ENCODE measurements at regions not wholly inside any gene's neighbourhood (a gene's known extent, or its start where the extent isn't known, plus 50 kb on each side); places are given as distances from the start of the nearest gene placed in this dataset.

GRCh38 chr19:29311191-29311790, 98.3 kb upstream of the UQCRFS1 start:
- Histone ChIP-seq H3K4me3 (no peak overlapping the region), H3K4me2 (no peak overlapping the region), H3K27ac (no peak overlapping the region), H3K9me3 (no peaks in the 10 kb centered on the region), H3K4me1 (no peaks in the 10 kb centered on the region)
- ChIA-PET CTCF (interaction anchor here (0.9 to 1.5 kb wide), 2 partner anchors 10 to 48 kb away, joined by 3 read pairs; no protein-coding TSS in a partner anchor), POLR2A (no interaction called here)
- no peak for FAIRE-seq
- TF ChIP-seq FOSB (CRISPR knock-in tag; IDR thresholded peaks at IDR 0.05) (no peak), PHF8 (IDR thresholded peaks at IDR 0.05; ENCODE audit: borderline replicate concordance, low read depth) (no peak), CEBPB (IDR thresholded peaks at IDR 0.05) (no peak), NR3C1 (IDR thresholded peaks at IDR 0.05) (no peak)
- DNase-seq (ENCODE audit: low read depth in 1 of 2, low spot score in 1 of 2), result no peak
- ATAC-seq, result no peak
- WGBS (ENCODE audit: missing lambda C conversion rate), result 30% methylated on average over 14 of the region's 14 CpGs

GRCh38 chr19:29315556-29316190, 102.7 kb upstream of the UQCRFS1 start:
- ChIA-PET POLR2A (no interaction called here), CTCF (interaction anchor here (0.7 kb wide), 1 partner anchor 8 kb away, joined by 4 read pairs; no protein-coding TSS in a partner anchor)
- no peak for DNase-seq (ENCODE audit: low read depth in 1 of 2, low spot score in 1 of 2)
- Histone ChIP-seq H3K9me3 (0 out of 3 replicates have a peak, but pooled peaks cover 2% of the 10 kb centered on the region), H3K4me2 (no peak overlapping the region), H3K27ac (no peak overlapping the region), H3K4me3 (no peak overlapping the region), H3K4me1 (no peaks in the 10 kb centered on the region)
- no peak for FAIRE-seq
- no peak for ATAC-seq
- WGBS (ENCODE audit: missing lambda C conversion rate), result 28% methylated on average over 4 of the region's 4 CpGs
- no peak for TF ChIP-seq PHF8 (IDR thresholded peaks at IDR 0.05; ENCODE audit: borderline replicate concordance, low read depth)
- no peak for TF ChIP-seq MAZ (IDR thresholded peaks at IDR 0.05; ENCODE audit: borderline replicate concordance, low read depth, low read length)
- TF ChIP-seq ZFP36 (IDR thresholded peaks at IDR 0.05; ENCODE audit: borderline replicate concordance, partially characterized antibody), result no peak
- no peak for TF ChIP-seq JUN (IDR thresholded peaks at IDR 0.05)
- TF ChIP-seq NFE2L2 (conservative IDR thresholded peaks at IDR 0.05; ENCODE audit: low read length), result no peak
- no peak for TF ChIP-seq CBX2 (IDR thresholded peaks at IDR 0.05; ENCODE audit: borderline replicate concordance, low read depth)
- TF ChIP-seq REST (IDR thresholded peaks at IDR 0.05), result no peak
- TF ChIP-seq MAFK (IDR thresholded peaks at IDR 0.05; ENCODE audit: partially characterized antibody), result no peak
- TF ChIP-seq HDAC2 (IDR thresholded peaks at IDR 0.05), result no peak
- TF ChIP-seq SREBF2 (IDR thresholded peaks at IDR 0.05), result no peak
- no peak for TF ChIP-seq EP300 (IDR thresholded peaks at IDR 0.05)
- TF ChIP-seq ZC3H11A (IDR thresholded peaks at IDR 0.05), result no peak
- TF ChIP-seq RAD21 (conservative IDR thresholded peaks at IDR 0.05 in 1 of 2, IDR thresholded peaks at IDR 0.05 in 1 of 2), result no peak
- no peak for TF ChIP-seq ZSCAN20 (CRISPR knock-in tag; IDR thresholded peaks at IDR 0.05)
- no peak for TF ChIP-seq FOSB (CRISPR knock-in tag; IDR thresholded peaks at IDR 0.05)
- no peak for TF ChIP-seq POLR2AphosphoS2 (conservative IDR thresholded peaks at IDR 0.05; ENCODE audit: low read length)
- TF ChIP-seq KDM5A (IDR thresholded peaks at IDR 0.05), result no peak

GRCh38 chr19:29318581-29318980, 105.6 kb upstream of the UQCRFS1 start:
- no peak for ATAC-seq
- FAIRE-seq, result no peak
- Histone ChIP-seq H3K9me3 (0 out of 3 replicates have a peak, but pooled peaks cover 2% of the 10 kb centered on the region), H3K4me3 (no peak overlapping the region), H3K4me2 (no peak overlapping the region), H3K27ac (no peak overlapping the region), H3K4me1 (no peaks in the 10 kb centered on the region)
- 8% methylated on average over 6 of the region's 6 CpGs for WGBS (ENCODE audit: missing lambda C conversion rate)
- ChIA-PET CTCF (no interaction called here), POLR2A (no interaction called here)
- DNase-seq (ENCODE audit: low read depth in 1 of 2, low spot score in 1 of 2), result no peak
- TF ChIP-seq ATOH8 (CRISPR knock-in tag; IDR thresholded peaks at IDR 0.05; ENCODE audit: low read depth) (no peak), REST (IDR thresholded peaks at IDR 0.05) (no peak), EHF (CRISPR knock-in tag; IDR thresholded peaks at IDR 0.05) (no peak), NR3C1 (IDR thresholded peaks at IDR 0.05) (no peak), FOSL2 (IDR thresholded peaks at IDR 0.05) (no peak), FOSL2 (CRISPR knock-in tag; IDR thresholded peaks at IDR 0.05) (no peak), HOXB5 (CRISPR knock-in tag; IDR thresholded peaks at IDR 0.05) (no peak), POLR2A (IDR thresholded peaks at IDR 0.05; ENCODE audit: low read length) (no peak), CHD4 (IDR thresholded peaks at IDR 0.05; ENCODE audit: borderline replicate concordance) (no peak), RARB (CRISPR knock-in tag; IDR thresholded peaks at IDR 0.05) (no peak), TP53 (CRISPR knock-in tag; IDR thresholded peaks at IDR 0.05) (no peak), FOSB (CRISPR knock-in tag; IDR thresholded peaks at IDR 0.05) (no peak)

Measured in A549 (cell line).